ENCODE measurements at regions not wholly inside any gene's neighbourhood (a gene's known extent, or its start where the extent isn't known, plus 50 kb on each side); places are given as distances from the start of the nearest gene placed in this dataset.

GRCh38 chr2:226387499-226387942 lies 412.1 kb downstream of the IRS1 start:
- Histone ChIP-seq H3K79me2 (ENCODE audit: insufficient read depth, low read length) (no peaks in the 10 kb centered on the region), H3K27ac (ENCODE audit: low read depth, low read length, poor library complexity, severe bottlenecking) (no peak overlapping the region), H2AFZ (ENCODE audit: low read length) (no peak overlapping the region), H3K4me2 (ENCODE audit: low read length) (no peak overlapping the region), H3K36me3 (ENCODE audit: insufficient read depth, low read length) (no peaks in the 10 kb centered on the region), H3K9me3 (ENCODE audit: low read length) (no peaks in the 10 kb centered on the region), H3F3A (ENCODE audit: insufficient read depth, low read length) (no peaks in the 10 kb centered on the region), H3K4me1 (ENCODE audit: insufficient read depth, low read length, severe bottlenecking) (no peaks in the 10 kb centered on the region), H3K4me3 (ENCODE audit: low read depth, low read length, poor library complexity, severe bottlenecking) (no peak overlapping the region), H3K9ac (ENCODE audit: low read length) (no peak overlapping the region), H3K27me3 (ENCODE audit: insufficient read depth, low read length) (no peaks in the 10 kb centered on the region), H4K20me1 (ENCODE audit: insufficient read depth, low read length) (no peaks in the 10 kb centered on the region), H3K9me2 (ENCODE audit: low read depth, low read length) (no peaks in the 10 kb centered on the region)
- TF ChIP-seq EZH2 (IDR thresholded peaks at IDR 0.05; ENCODE audit: borderline replicate concordance, low read length): no peak
- TF ChIP-seq CTCF (IDR thresholded peaks at IDR 0.05; ENCODE audit: low read length): no peak

- Histone ChIP-seq H4K20me1 (ENCODE audit: insufficient read depth, low read length) (no peaks in the 10 kb centered on the region), H3K27ac (ENCODE audit: low read depth, low read length, poor library complexity, severe bottlenecking) (no peak overlapping the region), H3K4me3 (ENCODE audit: low read depth, low read length, poor library complexity, severe bottlenecking) (no peak overlapping the region), H3K27me3 (ENCODE audit: insufficient read depth, low read length) (no peaks in the 10 kb centered on the region), H3K9ac (ENCODE audit: low read length) (no peak overlapping the region), H3F3A (ENCODE audit: insufficient read depth, low read length) (no peaks in the 10 kb centered on the region), H3K4me2 (ENCODE audit: low read length) (no peak overlapping the region), H2AFZ (ENCODE audit: low read length) (no peak overlapping the region), H3K79me2 (ENCODE audit: insufficient read depth, low read length) (no peaks in the 10 kb centered on the region), H3K9me3 (ENCODE audit: low read length) (no peaks in the 10 kb centered on the region), H3K36me3 (ENCODE audit: insufficient read depth, low read length) (no peaks in the 10 kb centered on the region), H3K4me1 (ENCODE audit: insufficient read depth, low read length, severe bottlenecking) (no peaks in the 10 kb centered on the region), H3K9me2 (ENCODE audit: low read depth, low read length) (no peaks in the 10 kb centered on the region)
- no peak for TF ChIP-seq EZH2 (IDR thresholded peaks at IDR 0.05; ENCODE audit: borderline replicate concordance, low read length)
- no peak for TF ChIP-seq CTCF (IDR thresholded peaks at IDR 0.05; ENCODE audit: low read length)
These were observed 416.2 kb downstream of the IRS1 start for GRCh38 chr2:226383461-226383860.

- H3K79me2 ChIP-seq (ENCODE audit: insufficient read depth, low read length): no peaks in the 10 kb centered on the region
- H3K9ac ChIP-seq (ENCODE audit: low read length): no peak overlapping the region
- H3K9me2 ChIP-seq (ENCODE audit: low read depth, low read length): no peaks in the 10 kb centered on the region
- no peaks in the 10 kb centered on the region for H3F3A ChIP-seq (ENCODE audit: insufficient read depth, low read length)
- H4K20me1 ChIP-seq (ENCODE audit: insufficient read depth, low read length): no peaks in the 10 kb centered on the region
- H3K9me3 ChIP-seq (ENCODE audit: low read length): no peaks in the 10 kb centered on the region
- H3K4me2 ChIP-seq (ENCODE audit: low read length): no peak overlapping the region
- no peaks in the 10 kb centered on the region for H3K27me3 ChIP-seq (ENCODE audit: insufficient read depth, low read length)
- no peak overlapping the region for H3K4me3 ChIP-seq (ENCODE audit: low read depth, low read length, poor library complexity, severe bottlenecking)
- H3K4me1 ChIP-seq (ENCODE audit: insufficient read depth, low read length, severe bottlenecking): no peaks in the 10 kb centered on the region
- H3K36me3 ChIP-seq (ENCODE audit: insufficient read depth, low read length): no peaks in the 10 kb centered on the region
- no peak overlapping the region for H3K27ac ChIP-seq (ENCODE audit: low read depth, low read length, poor library complexity, severe bottlenecking)
- no peak overlapping the region for H2AFZ ChIP-seq (ENCODE audit: low read length)
- no peak for TF ChIP-seq EZH2 (IDR thresholded peaks at IDR 0.05; ENCODE audit: borderline replicate concordance, low read length)
- no peak for TF ChIP-seq CTCF (IDR thresholded peaks at IDR 0.05; ENCODE audit: low read length)
These were observed 418.9 kb downstream of the IRS1 start for GRCh38 chr2:226380679-226381078.

Data from OCI-LY1 (cell line).